OCI-LY1 (cell line): ENCODE measurements at regions not wholly inside any gene's neighbourhood (a gene's known extent, or its start where the extent isn't known, plus 50 kb on each side); places are given as distances from the start of the nearest gene placed in this dataset.

Experiments used
- H2AFZ ChIP-seq: fragments of 200-600 bp; sonication (generic), shearing (Covaris generic); 2 replicates; pipeline ENCODE4 v1.6.0; 2014; ENCODE audit warnings: antibody characterized with exemption, mild to moderate bottlenecking, low read length
- H3F3A ChIP-seq: fragments of 200-600 bp; sonication (generic), shearing (Covaris generic); 2 replicates; pipeline ENCODE4 v1.6.0; 2014; ENCODE audit warnings: mild to moderate bottlenecking, antibody characterized with exemption, low read length, moderate library complexity; ENCODE audit not compliant: insufficient read depth
- H3K27ac ChIP-seq: fragments of 200-600 bp; sonication (generic); 2 replicates; pipeline ENCODE4 v1.5.1; 2014; ENCODE audit warnings: low read length, mixed run types, mild to moderate bottlenecking, low read depth; ENCODE audit not compliant: poor library complexity, severe bottlenecking
- H3K27me3 ChIP-seq: fragments of 200-600 bp; sonication (generic); 2 replicates; pipeline ENCODE4 v1.6.0; 2014; ENCODE audit warnings: antibody characterized with exemption, mild to moderate bottlenecking, low read length, moderate library complexity; ENCODE audit not compliant: insufficient read depth
- H3K36me3 ChIP-seq: fragments of 200-600 bp; sonication (generic); 2 replicates; pipeline ENCODE4 v1.6.1; 2014; ENCODE audit warnings: mild to moderate bottlenecking, antibody characterized with exemption, low read length, moderate library complexity, mixed read lengths; ENCODE audit not compliant: insufficient read depth
- H3K4me1 ChIP-seq: fragments of 200-600 bp; sonication (generic); 2 replicates; pipeline ENCODE4 v1.5.1; 2014; ENCODE audit warnings: mild to moderate bottlenecking, low read length, moderate library complexity; ENCODE audit not compliant: insufficient read depth, severe bottlenecking
- H3K4me2 ChIP-seq: fragments of 200-600 bp; sonication (generic), shearing (Covaris generic); 2 replicates; pipeline ENCODE4 v1.6.1; 2014; ENCODE audit warnings: low read length
- H3K4me3 ChIP-seq: fragments of 200-600 bp; sonication (generic); 2 replicates; pipeline ENCODE4 v1.5.1; 2014; ENCODE audit warnings: low read length, low read depth, mild to moderate bottlenecking, mixed read lengths; ENCODE audit not compliant: poor library complexity, severe bottlenecking
- H3K79me2 ChIP-seq: fragments of 200-600 bp; shearing (Covaris generic); 2 replicates; pipeline ENCODE4 v1.6.1; 2016; ENCODE audit warnings: mixed run types, low read length, mixed read lengths; ENCODE audit not compliant: insufficient read depth
- H3K9ac ChIP-seq: fragments of 200-600 bp; sonication (generic), shearing (Covaris generic); 2 replicates; pipeline ENCODE4 v1.6.1; 2014; ENCODE audit warnings: mild to moderate bottlenecking, low read length, mixed read lengths
- H3K9me2 ChIP-seq: fragments of 200-600 bp; sonication (generic), shearing (Covaris generic); 2 replicates; pipeline ENCODE4 v1.6.1; 2014; ENCODE audit warnings: low read depth, mild to moderate bottlenecking, low read length, mixed read lengths
- H3K9me3 ChIP-seq: fragments of 200-600 bp; shearing (Covaris generic); 2 replicates; pipeline ENCODE4 v1.6.1; 2014; ENCODE audit warnings: low read length, mixed read lengths
- H4K20me1 ChIP-seq: fragments of 200-600 bp; sonication (generic), shearing (Covaris generic); 2 replicates; pipeline ENCODE4 v1.6.0; 2016; ENCODE audit warnings: mild to moderate bottlenecking, low read length; ENCODE audit not compliant: insufficient read depth
- EZH2 ChIP-seq: fragments of 200-600 bp; sonication (generic), shearing (Covaris generic); IDR thresholded peaks from 2 replicates; pipeline ENCODE4 v1.8.0; 2017; ENCODE audit warnings: borderline replicate concordance, mixed run types, mild to moderate bottlenecking, antibody characterized with exemption, low read length, moderate library complexity, mixed read lengths
- TF ChIP-seq, protein P1 (sequence below): fragments of 200-600 bp; sonication (generic), shearing (Covaris generic); IDR thresholded peaks from 2 replicates; pipeline ENCODE4 v1.5.1; 2017; ENCODE audit warnings: mild to moderate bottlenecking, antibody characterized with exemption, low read length, moderate library complexity, mixed read lengths

DNA sequence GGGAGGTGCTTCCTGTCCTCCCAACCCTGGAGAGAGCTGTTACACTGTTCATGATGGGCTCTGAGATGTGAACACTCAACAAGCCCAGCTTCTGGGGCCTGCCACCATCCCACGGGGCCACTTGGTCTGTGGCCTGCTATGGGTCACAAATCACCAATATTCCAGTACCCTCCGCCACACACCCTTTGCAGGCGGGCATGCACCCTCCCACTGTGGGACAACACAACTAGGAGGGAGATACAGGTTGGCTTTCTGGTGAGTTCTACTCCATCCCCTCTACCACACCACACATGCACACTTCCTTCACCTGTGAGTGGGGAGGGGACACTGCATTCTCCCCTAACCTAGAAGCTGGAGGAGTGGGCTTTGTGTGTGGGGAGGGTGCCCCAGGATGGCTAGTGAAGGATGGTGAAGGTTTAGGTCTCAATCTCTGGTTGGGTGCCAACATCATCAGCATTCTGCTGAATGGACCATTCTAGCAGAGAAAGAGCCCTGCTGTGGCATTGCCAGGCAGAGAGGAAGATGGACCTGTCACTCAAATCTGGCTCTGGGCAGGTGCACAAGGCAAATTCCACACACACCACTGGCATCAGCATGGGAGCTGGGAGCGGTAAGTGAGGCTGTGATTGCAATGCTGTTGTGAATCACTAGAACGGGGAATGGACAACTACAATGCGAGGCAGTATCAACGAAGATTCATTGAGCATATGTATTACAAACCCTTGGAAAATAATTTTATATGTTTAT lies 175.1 kb downstream of the THBS2 start:
- Histone ChIP-seq H3K9me2 (no peaks in the 10 kb centered on the region), H3F3A (no peaks in the 10 kb centered on the region), H3K79me2 (no peaks in the 10 kb centered on the region), H3K4me1 (no peaks in the 10 kb centered on the region), H2AFZ (no peak overlapping the region), H3K9me3 (no peaks in the 10 kb centered on the region), H3K27me3 (no peaks in the 10 kb centered on the region), H3K9ac (no peak overlapping the region), H3K4me3 (no peak overlapping the region), H3K4me2 (no peak overlapping the region), H3K36me3 (no peaks in the 10 kb centered on the region), H4K20me1 (no peaks in the 10 kb centered on the region), H3K27ac (no peak overlapping the region)
- TF ChIP-seq, protein P1, sequence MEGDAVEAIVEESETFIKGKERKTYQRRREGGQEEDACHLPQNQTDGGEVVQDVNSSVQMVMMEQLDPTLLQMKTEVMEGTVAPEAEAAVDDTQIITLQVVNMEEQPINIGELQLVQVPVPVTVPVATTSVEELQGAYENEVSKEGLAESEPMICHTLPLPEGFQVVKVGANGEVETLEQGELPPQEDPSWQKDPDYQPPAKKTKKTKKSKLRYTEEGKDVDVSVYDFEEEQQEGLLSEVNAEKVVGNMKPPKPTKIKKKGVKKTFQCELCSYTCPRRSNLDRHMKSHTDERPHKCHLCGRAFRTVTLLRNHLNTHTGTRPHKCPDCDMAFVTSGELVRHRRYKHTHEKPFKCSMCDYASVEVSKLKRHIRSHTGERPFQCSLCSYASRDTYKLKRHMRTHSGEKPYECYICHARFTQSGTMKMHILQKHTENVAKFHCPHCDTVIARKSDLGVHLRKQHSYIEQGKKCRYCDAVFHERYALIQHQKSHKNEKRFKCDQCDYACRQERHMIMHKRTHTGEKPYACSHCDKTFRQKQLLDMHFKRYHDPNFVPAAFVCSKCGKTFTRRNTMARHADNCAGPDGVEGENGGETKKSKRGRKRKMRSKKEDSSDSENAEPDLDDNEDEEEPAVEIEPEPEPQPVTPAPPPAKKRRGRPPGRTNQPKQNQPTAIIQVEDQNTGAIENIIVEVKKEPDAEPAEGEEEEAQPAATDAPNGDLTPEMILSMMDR: no peak
- no peak for TF ChIP-seq EZH2

- no peaks in the 10 kb centered on the region for H3K79me2 ChIP-seq
- no peaks in the 10 kb centered on the region for H3K27me3 ChIP-seq
- no peak overlapping the region for H3K9ac ChIP-seq
- H3F3A ChIP-seq: no peaks in the 10 kb centered on the region
- no peak overlapping the region for H3K4me3 ChIP-seq
- H3K9me2 ChIP-seq: no peaks in the 10 kb centered on the region
- no peaks in the 10 kb centered on the region for H3K4me1 ChIP-seq
- H3K36me3 ChIP-seq: no peaks in the 10 kb centered on the region
- no peak overlapping the region for H3K4me2 ChIP-seq
- H3K9me3 ChIP-seq: no peaks in the 10 kb centered on the region
- TF ChIP-seq, protein P1: no peak
- TF ChIP-seq EZH2: no peak
- H3K27ac ChIP-seq: no peak overlapping the region
- H4K20me1 ChIP-seq: no peaks in the 10 kb centered on the region
- no peak overlapping the region for H2AFZ ChIP-seq
Observed at GRCh38 chr6:169075915-169076654, 177.6 kb downstream of the THBS2 start.

DNA sequence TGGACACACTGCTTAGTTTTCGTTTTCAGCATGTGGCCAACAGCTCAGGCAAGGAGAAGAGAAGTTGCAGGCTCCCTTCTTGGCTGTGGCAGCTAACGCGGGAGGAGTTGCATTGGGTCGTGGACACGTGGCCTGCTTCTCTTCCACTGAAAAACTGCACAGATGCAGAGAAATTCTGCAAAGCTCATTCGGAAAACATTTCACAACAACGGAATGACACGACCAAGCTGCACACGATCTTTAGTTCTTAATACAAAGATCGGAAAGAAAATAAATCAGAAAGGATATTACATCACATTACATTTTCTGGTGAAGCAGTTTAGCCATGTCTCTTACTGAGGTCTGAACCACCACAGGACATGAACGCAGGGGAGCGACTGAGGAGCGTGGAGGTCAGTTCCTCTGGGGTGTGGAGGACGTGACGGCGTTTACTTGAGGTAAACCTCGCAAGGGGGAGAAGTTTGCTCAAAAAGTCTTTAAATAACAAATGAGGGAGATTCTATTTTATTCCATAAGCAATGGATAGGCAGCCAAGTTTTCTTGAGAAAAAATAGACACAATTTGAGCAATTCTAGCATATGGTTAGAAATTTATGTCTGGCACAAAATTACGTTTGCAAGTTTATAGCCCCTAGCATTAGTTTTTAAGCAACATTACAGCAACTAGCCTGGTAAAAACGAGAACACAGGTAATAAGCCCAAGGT lies 178.3 kb downstream of the THBS2 start:
- Histone ChIP-seq H3K4me3 (no peak overlapping the region), H3F3A (no peaks in the 10 kb centered on the region), H3K4me2 (no peak overlapping the region), H3K79me2 (no peaks in the 10 kb centered on the region), H4K20me1 (no peaks in the 10 kb centered on the region), H3K9ac (no peak overlapping the region), H3K9me3 (no peaks in the 10 kb centered on the region), H2AFZ (no peak overlapping the region), H3K36me3 (no peaks in the 10 kb centered on the region), H3K4me1 (no peaks in the 10 kb centered on the region), H3K27me3 (no peaks in the 10 kb centered on the region), H3K9me2 (no peaks in the 10 kb centered on the region), H3K27ac (no peak overlapping the region)
- TF ChIP-seq EZH2: no peak
- TF ChIP-seq, protein P1: no peak
